Adrenal gland (tissue), 9 donors: ENCODE measurements at regions not wholly inside any gene's neighbourhood (a gene's known extent, or its start where the extent isn't known, plus 50 kb on each side); places are given as distances from the start of the nearest gene placed in this dataset.
A peak's percentile ranks its signal among the peaks of the same experiment; 100 is the strongest.

Experiments
- DNase-seq, 7 donors: peaks; one replicate each; pipeline ENCODE4 v3.0.0-alpha.2; 2019 to 2020
- H3K27ac ChIP-seq, 5 donors: fragments of 200-600 bp; sonication (generic) in 4 of 5; 1 replicate in 3 of 5; 2 replicates in 2 of 5; pipeline versions ENCODE4 v1.5.1 to v1.8.0; 2016 to 2020; ENCODE audit warnings: mild to moderate bottlenecking in 1 of 5
- H3K27me3 ChIP-seq: fragments of 200-600 bp; 2 replicates; pipeline ENCODE4 v1.8.0; 2021
- H3K36me3 ChIP-seq, 2 donors: fragments of 200-600 bp; replicated peaks in 1 of 2; 1 replicate in 1 of 2; 2 replicates in 1 of 2; pipeline versions ENCODE4 v1.5.1 to v1.8.0; 2018 to 2022
- H3K4me1 ChIP-seq, 2 donors: fragments of 200-600 bp; replicated peaks in 1 of 2; 1 replicate in 1 of 2; 2 replicates in 1 of 2; pipeline versions ENCODE4 v1.5.1 to v1.8.0; 2018 to 2021
- H3K4me3 ChIP-seq, 4 donors: fragments of 200-600 bp; sonication (generic) in 3 of 4; one replicate each; pipeline ENCODE4 v1.5.1; 2016 to 2018
- H3K9me3 ChIP-seq, 3 donors: fragments of 200-600 bp; sonication (generic) in 1 of 3; replicated peaks in 1 of 3; 1 replicate in 2 of 3; 2 replicates in 1 of 3; pipeline versions ENCODE4 v1.5.1 to v1.8.0; 2016 to 2021
- CTCF ChIP-seq, 6 experiments: fragments of 450-650 bp in 4 of 6; fragments of 200-600 bp in 2 of 6; sonication (generic) in 1 of 6; IDR thresholded peaks; 1 replicate in 5 of 6; 2 replicates in 1 of 6; pipeline versions ENCODE4 v1.5.1 to v1.8.0; 2016 to 2021; ENCODE audit warnings: antibody characterized with exemption in 6 of 6, mild to moderate bottlenecking in 2 of 6, moderate library complexity in 1 of 6
- POLR2A ChIP-seq, 2 donors: fragments of 450-650 bp; IDR thresholded peaks; one replicate each; pipeline ENCODE4 v1.6.1; 2017; ENCODE audit warnings: antibody characterized with exemption in 2 of 2, mild to moderate bottlenecking in 2 of 2, moderate library complexity in 1 of 2
- WGBS, 4 donors: extraction: QIAGEN DNeasy Blood & Tissue Kit in 2 of 4; methylation state at CpG; one replicate each; pipeline versions ENCODE4 v1.1.5 to v1.1.7; 2013 to 2017; 5-methylcytosine and 5-hydroxymethylcytosine counted together
- intact Hi-C, 2 donors: fragments of 100-400 bp; cut with DNase I; formaldehyde crosslinking; loops; one replicate each; pipeline versions ENCODE4 v1.14.1 to v1.15.0; 2022 to 2023
- donor health status: healthy with polysubstance abuse.
- donor health status: Bipolar disorder and iron deficiency.
- donor health status: DM: yes; HTN: yes; CAD: no.
- donor health status: DM: no; HTN: no; CAD: no.
- donor health status: DM: no; HTN: no; CAD: no.

GRCh38 chr9:35555246-35555701 lies 49.8 kb upstream of the TESK1 start:
- Histone ChIP-seq H3K4me1 (peaks cover 5 to 29% of the 10 kb centered on the region in 2 donors), H3K27ac (peak overlapping the region in 4 of 5 donors; percentile 18 to 68 (median 50)), H3K27me3 (no peaks in the 10 kb centered on the region), H3K4me3 (no peak overlapping the region), H3K9me3 (no peaks in the 10 kb centered on the region), H3K36me3 (peaks cover 0 to 46% of the 10 kb centered on the region in 2 donors)
- WGBS, 4 donors, result 34 to 50% (median 38%) methylated on average over 6 to 13 of the region's 13 CpGs
- DNase-seq, result peak in 5 of 7 donors; percentile 46 to 61 (median 54)
- intact Hi-C loops, result loop anchor here in 1 of 2 donors (5.0 kb wide), 1 partner anchor 68 kb away; no protein-coding TSS in a partner anchor
- TF ChIP-seq POLR2A (IDR thresholded peaks at IDR 0.05) (no peak), CTCF (IDR thresholded peaks at IDR 0.05) (no peak)
